ENCODE measurements at regions not wholly inside any gene's neighbourhood (a gene's known extent, or its start where the extent isn't known, plus 50 kb on each side); places are given as distances from the start of the nearest gene placed in this dataset.
"Not testable (repeated sequence)": the region's sequence is repeated elsewhere in the genome, so short reads cannot be mapped to it uniquely, and the experiment has no call there.

DNA sequence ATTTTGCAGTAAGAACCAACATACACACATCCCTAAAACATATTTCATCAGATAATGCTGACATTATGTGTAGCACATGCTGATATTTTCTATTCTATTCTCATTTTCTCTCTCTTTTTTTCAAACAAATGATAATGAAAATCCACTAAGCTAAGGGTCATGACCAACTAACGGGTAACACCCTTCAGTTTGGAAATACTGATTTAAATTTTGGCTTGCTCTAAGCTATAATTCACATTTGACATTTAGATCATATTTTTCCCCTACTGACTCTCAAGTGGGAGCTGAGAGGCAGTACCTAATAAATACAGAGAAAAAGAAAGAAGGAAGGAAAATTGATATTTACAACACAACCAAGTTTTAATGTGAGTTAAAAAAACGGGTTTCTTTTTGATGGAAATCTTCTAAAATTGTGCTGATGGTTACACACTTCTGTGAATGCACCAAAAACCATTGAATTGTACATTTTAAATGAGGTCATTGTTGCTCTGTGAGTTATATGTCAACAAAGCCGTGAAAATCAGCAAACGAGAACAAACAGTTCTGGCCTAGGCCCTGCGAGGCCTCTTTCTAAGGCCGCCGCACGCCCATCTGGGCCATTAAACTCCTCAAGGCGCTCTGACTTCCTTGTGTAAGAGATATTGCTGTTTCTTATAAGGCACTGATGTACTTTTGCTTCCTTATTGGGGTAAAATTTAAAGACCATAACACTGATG is 124.2 kb downstream of the GALR1 start:
- DNase-seq = no peak

DNA sequence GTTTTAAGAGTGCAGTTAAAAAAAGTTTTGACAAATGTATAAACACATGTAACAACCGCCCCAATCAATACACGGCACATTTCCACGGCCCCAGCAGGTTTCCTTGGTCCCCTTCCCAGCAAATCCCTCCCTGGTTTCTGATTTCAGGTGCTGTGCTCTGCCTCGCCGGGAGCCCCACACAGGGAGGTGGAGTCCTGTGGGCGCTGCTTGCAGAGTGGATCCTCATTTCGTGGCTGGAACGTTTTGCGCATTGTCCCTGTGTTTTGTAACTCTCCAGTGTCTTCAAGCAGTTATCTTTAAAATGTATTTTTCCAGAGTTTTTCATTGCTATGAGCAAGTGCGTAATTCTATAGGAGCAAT is 124.8 kb downstream of the GALR1 start:
- no peak for DNase-seq

DNA sequence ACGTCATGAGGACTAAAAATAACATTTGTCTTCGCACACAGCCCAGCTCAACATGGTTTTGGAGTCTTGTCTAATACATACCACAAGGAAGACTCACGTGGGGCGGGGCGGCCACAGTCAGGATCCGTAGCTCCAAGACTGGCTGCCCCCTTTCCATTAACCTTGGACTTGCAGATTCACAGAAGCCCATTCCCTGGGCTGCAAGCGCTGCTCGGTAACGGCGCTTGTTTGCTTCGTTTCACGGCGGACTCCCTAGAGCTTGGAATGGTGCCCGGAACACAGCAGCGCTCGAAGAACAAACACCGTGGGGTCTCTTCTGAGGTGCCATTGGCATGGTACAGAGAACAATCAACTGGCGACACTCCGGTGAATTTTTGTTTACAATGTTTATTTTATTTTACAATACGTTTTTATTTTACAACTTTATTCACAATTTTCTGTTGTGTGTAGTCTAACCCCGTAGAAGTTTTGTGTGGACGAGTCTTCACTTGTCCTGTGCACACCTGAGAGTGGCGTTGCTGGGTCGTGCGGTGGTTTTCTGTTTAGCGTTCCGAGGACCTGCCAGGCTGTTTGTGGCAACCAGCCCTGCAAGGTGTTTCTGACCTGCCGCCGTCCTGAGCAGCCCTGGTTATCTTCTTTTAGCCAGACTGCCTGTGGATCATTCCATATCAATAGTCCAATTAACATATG is 126.5 kb downstream of the GALR1 start:
- peak; percentile 12 for DNase-seq

DNA sequence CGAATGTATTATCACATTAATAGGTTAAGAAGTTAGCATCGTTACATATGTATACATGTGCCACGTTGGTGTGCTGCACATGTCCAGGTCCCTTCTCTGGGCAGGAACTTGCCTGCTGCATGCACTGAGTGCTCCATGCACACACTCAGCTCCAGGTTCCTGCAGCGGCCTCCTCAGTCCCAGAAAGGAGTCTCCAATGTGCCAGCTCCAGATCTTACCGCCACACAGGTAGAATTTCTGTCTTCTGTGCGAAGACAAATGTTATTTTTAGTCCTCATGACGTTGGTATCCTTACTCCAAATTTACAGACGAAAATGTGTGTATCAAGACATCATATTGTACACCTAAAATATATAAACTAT is 127.1 kb downstream of the GALR1 start:
- DNase-seq = no peak

DNA sequence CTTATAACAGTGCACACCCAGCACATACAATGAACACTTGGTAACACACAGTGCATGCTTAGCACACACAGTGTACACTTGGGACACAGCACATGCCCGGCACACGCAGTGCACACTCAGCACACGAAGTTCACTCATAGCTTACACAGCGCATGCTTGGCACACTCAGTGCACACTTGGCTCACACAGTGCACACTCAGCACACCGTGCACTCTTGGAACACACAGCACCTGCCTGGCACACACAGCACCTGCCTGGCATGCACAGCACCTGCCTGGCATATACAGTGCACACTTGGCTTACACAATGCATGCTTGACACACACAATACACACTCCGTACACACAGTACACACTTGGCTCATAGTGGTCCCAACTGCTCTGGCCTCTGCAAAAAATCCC is 128.2 kb downstream of the GALR1 start:
- DNase-seq = no peak

DNA sequence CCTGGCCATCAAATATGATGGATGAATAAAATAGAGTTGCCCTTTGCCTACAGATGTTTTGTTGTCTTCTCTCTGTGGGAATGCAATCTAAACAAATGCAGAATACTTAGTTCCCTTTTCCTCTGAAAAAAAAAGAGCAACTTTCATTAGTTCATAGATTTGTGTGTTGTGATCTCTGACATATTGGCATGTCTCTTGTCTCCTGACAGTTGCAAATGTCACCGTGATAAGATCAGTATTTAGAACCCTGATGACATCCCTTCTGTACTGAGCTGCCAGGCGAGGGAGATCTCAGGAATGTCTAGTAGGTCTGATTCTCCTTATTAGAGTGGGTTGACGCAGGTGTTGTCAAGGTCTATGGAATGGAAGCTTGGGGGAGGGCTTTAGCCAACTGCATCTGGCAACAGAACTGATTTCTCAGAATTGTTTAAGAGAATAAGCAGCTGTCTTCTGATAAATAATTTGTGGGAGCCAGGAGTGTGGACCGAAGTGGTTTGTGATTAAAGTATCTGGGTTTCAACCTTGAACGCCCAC is 130.4 kb downstream of the GALR1 start:
- DNase-seq = no peak

DNA sequence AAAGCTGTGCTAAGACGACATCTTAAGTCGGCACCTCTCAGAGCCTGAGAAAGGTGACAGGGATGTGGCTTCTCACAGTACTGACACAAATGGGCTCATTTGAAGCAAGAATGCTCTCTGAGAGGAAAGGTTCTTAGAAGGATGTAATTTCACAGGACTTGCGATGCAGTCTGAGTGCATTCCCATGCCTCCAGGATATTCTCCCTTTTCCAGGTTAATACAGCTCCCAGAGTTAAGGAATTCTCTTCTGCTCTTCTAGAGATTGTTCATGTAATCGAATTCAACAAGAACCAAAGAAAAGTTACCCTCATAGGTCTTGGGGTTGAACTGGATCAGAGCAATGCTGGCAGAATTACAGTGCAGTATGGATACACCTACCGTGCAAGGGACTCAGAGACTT is 131.0 kb downstream of the GALR1 start:
- no peak for DNase-seq

DNA sequence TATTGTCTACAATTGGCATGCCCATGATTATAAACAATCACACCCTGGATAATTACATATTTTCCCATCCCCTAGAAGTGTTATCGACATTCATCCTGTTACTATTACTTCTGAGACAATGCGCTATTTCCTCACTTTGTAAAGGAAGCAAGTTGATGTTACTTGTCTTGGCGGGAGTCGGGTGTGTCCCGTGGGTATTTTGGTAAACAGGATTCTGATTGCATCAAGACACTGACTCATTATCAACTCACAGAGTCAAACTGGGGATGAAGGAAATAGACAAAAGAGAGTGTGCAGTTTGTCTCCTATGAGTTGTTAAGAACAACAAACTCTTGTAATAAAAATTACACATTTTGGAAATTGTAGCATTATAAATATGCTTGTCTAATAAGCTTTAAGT is 142.7 kb downstream of the GALR1 start:
- no peak for DNase-seq

DNA sequence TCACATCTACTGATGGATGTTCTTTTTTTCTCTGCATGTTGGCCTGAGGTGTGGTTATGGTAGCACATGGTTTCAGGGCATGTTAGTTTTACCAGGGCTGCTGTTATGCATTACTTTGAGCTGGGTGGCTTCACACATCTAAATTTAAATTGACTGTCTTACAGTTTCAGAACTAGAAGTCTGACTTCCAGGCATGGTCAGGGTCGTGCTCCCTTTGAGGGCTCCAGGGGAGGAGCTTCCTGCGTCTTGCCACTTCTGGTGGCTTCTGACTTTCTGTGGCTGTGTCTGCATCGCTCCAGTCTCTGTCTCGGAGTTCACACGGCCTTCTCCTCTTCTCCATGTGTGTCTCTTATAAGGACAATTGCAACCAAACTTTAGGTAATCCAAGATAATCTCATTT is 143.9 kb downstream of the GALR1 start:
- no peak for DNase-seq

DNA sequence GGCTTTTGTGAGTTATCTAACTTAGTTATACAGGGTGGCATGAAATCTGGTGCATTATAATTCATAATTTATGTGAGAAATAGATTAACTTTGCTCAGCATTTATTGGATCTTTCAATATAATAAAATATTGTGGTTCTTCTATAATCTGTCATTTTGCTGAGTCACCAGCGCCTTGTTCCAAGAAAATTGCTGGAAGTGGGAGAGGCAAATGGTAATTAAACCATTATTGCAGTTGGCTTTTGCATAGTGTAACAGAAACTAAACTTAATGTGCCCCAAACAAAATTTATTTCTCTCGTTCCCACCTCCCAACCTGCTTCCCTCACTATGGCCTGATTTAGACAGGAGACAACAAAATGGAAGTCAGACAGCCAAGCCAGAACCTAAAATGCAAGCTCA is 146.3 kb downstream of the GALR1 start:
- DNase-seq = no peak

DNA sequence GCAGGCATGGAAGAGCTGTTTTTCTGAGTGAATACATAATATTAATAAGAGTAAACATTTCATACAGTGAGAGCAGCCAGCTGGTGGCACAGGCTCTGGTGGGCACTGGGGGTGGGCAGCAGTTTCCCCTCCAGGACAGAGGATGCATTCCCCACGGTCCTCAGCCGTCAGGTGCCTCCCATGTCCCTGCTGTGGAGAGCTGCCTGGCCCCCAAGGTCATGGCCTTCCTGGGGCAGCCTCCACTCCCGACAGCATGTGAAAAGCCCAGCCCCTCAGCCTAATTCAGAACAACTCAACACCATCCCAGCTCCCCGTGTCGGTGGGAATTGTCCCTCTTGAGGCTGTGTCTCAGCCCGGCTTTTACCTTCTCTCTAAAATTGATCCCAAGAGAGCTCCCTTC is 147.4 kb downstream of the GALR1 start:
- no peak for DNase-seq

DNA sequence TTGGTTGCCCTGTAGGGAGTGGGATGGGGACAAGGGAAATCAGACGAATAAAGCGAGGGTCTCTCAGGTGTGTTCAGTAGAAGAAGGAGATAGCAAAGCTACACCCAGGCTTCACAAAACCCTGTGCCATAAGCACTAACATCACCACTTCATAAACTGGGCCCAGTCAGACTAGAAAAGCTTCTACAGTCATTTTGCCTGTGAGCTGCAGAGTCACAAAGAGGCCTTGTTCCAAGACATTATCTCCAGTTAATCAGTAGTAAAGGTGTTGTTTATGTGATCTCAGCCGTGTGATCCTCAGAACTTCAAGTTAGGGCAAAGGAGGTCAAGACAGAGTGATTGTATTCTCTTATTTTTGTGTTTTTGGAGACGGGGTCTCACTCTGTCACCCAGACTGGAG is 148.0 kb downstream of the GALR1 start:
- DNase-seq = no peak

DNA sequence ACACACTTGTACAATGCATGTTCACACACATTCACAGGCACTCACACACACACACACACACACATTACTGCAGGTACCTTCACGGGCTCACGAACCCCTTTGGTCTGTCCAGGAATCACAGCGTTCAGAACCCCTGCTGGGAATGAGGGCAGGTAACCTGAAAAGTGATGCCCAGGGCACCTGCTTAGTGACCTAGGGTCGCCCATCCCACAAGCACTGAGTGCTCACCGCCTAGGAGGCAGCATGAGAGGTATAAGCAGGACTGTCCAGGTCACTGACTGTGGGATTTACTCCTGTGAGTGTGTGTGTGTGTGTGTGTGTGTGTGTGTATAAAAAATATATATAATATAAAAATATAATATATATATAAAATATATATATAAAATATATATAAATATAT is 150.9 kb downstream of the GALR1 start:
- DNase-seq = no peak

DNA sequence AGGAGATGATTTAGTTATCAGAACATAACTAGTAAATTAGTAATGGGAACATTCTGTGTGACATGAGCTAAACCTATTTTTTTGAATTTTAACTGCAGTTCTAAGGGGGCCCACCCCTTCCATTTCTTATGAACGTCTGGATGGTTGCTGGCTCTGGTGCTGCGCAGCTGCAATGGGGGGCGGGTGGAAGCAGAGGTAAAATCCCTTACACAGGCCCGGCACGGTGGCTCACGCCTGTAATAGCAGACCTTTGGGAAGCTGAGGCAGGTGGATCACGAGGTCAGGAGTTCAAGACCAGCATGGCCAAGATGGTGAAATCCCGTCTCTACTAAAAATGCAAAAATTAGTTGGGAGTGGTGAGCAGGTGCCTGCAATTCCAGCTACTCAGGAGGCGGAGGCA is 151.5 kb downstream of the GALR1 start:
- no peak for DNase-seq

DNA sequence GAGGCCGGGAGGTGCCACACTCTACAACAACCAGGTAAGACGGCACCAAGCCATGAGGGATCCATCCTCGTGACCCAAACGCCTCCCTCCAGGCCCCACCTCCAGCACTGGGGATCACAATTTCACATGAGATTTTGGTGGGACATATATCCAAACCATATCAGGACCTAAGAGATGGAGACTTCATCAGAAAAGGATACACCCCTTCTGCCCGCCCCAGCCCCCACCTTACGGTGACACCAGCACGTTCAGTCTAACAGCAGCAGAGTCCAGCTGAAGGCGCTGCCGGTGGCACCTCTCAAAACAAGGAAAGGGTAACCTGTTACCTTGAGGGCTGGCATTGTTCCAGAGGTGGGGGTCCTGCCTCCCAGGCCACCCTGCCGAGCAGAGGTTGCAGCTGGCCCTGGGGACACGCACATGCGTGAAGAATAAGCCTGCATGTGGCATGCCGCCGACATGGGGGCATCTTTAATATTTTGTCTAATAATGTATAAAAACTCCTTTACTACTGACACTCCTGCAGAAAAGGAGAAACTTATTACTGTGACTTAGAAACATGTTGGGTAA is 154.4 kb downstream of the GALR1 start:
- DNase-seq = no peak

DNA sequence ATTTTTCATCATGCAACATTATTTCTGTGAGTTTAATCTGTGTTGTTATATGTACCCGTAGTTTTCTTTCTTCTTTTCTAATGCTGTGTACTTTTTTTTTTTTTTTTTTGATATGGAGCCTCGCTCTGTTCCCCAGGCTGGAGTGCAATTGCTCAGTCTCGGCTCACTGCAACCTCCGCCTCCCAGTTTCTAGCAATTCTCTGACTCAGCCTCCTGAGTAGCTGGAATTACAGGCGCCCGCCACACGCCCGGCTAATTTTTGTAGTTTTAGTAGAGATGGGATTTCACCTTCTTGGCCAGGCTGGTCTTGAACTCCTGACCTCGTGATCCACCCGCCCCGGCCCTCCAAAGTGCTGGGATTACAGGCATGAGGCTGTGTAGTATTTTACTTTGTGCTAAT is 155.4 kb downstream of the GALR1 start:
- DNase-seq = no peak

DNA sequence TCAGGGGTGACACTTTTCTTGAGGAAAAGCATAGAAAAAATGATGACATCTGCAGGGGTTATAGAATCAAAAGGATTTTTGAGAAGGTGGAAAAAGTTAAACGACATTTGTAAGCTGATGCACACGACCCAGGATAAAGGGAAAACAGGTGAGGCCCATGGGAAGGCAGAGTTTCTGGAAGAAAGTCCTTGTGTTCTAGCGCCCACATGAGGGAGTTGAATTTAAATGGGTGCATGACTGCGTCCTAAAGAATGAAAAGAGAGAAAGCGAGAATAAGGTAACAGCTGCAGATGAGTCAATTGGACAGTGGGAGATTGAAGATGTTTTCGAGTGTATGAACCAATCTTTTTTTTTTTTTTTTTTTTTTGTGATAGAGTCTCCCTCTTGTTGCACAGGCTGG is 158.1 kb downstream of the GALR1 start:
- no peak for DNase-seq

DNA sequence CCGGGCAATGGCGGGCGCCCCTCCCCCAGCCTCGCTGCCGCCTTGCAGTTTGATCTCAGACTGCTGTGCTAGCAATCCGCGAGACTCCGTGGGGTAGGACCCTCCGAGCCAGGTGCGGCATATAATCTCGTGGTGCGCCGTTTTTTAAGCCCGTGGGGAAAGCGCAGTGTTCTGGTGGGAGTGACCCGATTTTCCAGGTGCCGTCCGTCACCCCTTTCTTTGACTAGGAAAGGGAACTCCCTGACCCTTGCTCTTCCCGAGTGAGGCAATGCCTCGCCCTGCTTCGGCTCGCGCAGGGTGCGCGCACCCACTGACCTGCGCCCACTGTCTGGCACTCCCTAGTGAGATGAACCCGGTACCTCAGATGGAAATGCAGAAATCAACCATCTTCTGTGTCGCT is 171.9 kb downstream of the GALR1 start:
- DNase-seq = not testable (repeated sequence)

DNA sequence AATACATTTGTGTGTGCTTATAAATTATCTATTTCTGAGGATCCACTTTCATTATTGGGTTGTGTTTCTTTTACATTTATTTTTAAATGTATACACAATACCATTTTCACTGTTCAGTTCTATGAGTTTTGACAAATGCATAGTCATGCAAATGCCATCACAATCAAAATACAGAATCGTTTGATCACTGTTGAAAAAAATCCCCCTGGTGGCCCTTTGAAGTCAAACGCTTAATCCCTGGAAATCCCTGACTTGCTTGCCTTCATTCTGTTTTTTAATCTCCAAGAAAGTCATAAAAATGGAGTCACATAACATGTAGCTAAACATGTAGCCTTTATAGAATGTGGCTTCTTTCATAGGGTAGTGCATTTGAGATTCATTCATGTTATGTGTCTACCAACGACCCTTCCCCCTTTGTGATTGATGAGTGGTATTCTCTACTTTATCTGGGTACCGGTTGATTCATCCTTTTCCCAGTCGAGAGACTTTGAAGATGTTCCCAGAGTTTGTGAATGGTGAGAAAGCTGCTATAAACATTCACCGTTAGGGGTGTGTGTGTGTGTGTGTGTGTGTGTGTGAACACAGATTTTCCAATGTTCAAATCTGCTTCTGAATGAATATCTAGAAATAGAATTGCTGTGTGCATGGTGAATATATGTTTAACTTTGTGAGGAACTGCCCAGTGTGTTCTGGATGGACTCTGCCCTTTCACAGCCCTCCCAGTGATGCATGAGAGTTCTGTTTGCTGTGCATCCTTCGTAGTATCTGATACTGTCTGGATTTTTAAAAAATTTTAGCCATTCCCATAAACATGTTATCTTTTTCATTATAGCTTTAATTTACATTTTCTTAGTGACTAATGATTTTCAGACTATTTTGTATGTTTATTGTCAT is 173.6 kb downstream of the GALR1 start:
- peak; percentile 14 for DNase-seq

DNA sequence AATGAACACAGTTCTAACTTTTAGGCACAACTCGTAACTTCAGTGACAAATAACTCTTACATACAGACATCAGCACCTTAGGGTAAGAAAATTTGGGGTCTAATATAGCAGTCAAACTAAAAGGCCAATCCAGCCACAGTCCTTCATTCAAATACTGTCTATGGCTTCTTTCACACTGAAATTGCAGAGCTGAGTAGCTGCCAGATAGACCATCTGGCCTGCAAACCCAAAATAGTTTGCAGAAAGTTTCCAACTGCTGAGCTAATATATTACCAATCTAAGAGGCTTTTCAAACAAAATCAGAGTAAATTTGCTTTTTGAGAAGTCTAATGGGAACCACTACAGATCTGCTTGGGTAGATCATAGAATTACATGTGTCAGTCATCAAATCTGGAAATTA is 183.4 kb downstream of the GALR1 start:
- no peak for DNase-seq

DNA sequence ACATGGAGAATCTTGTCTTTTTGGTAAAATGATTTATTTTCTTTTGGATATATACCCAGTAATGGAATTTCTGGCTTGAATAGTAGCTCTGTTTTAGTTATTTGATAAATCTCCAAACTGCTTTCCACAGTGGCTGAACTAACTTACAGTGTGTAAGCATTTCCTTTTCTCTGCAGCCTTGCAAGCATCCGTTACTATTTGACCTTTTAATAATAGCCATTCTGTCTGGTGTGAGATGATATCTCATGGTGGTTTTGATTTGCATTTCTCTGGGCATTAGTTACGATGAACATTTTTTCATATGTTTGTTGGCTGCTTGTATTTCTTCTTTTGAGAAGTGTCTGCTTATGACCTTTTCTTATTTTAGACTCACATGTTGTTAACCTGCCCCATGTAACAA is 190.2 kb downstream of the GALR1 start:
- DNase-seq = no peak

DNA sequence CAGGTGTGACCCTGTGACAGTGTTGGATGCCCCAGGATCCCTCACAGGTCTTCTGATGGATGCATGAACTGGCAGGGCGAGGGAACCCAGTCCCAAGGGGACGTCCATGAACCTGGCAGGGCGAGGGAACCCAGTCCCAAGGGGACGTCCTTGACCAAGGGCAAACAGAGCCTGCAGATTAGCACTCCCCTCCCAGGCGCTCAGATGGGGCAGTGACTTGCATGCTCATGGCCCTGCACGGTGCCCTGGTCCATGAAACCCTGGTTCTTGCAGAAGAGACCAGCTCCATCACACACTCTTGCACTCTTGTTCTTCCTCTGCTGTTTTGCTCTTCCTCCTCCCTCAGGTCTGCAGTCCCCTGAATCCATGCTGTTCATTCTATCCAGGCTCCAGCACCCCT is 192.7 kb downstream of the GALR1 start:
- DNase-seq = no peak

DNA sequence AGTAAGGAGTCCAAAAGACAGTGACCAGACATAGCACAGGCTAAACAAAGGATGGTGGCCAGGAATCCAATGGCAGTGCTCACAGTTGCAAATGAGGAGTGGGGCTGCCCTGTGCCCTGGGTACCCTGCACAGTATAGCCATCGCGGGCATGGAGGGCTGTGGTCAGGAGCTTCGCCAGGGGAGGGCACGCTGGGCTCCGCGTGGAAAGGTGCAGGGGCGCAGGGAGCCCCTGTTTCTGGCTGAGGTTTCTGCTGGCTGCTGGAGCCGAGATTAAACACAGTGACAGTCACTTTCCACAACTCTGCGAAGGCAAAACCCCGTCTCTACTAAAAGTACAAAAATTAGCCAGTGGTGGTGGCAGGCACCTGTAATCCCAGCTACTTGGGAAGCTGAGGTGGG is 194.7 kb downstream of the GALR1 start:
- no peak for DNase-seq

DNA sequence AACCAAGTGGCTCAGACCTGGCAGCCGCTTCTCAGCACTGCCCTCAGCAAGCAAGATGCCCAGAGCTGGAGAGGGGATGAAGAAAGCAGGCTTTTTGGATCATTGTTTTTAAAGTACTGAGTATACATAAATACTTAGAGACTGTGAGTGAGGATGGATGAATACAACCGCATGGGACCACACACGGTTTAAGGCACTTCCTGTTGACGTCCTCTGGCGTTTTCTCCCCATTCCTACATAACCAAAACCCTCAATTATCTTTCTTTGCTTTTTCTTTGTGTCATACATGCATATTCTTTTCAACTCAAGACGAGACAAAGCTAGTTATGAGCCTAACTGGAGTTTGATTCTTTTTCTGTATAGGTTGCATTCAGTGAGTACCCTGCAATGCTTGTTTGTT is 198.4 kb downstream of the GALR1 start:
- DNase-seq = no peak
